ENCODE measurements at regions not wholly inside any gene's neighbourhood (a gene's known extent, or its start where the extent isn't known, plus 50 kb on each side); places are given as distances from the start of the nearest gene placed in this dataset.

- TF ChIP-seq CTCF (IDR thresholded peaks at IDR 0.05) = no peak
- no peak for TF ChIP-seq ZFX (IDR thresholded peaks at IDR 0.05; ENCODE audit: borderline replicate concordance)
These were observed 177.5 kb upstream of the AFF2 start for GRCh38 chrX:148322906-148323305.

Measured in 22Rv1 (cell line).